Suprapubic skin (tissue), 4 donors: ENCODE measurements at regions not wholly inside any gene's neighbourhood (a gene's known extent, or its start where the extent isn't known, plus 50 kb on each side); places are given as distances from the start of the nearest gene placed in this dataset.

ENCODE experiments used
- EP300 ChIP-seq: sonication (generic); formaldehyde crosslinking; IDR thresholded peaks from one replicate; pipeline ENCODE4 v1.6.1; 2017; ENCODE audit warnings: antibody characterized with exemption
- POLR2A ChIP-seq, 2 donors: fragments of 450-650 bp; IDR thresholded peaks; one replicate each; pipeline ENCODE4 v1.6.1; 2017; ENCODE audit warnings: antibody characterized with exemption in 2 of 2, mild to moderate bottlenecking in 2 of 2, moderate library complexity in 2 of 2
- POLR2AphosphoS5 ChIP-seq, 3 donors: sonication (generic); formaldehyde crosslinking; IDR thresholded peaks; one replicate each; pipeline ENCODE4 v1.6.1; 2017; ENCODE audit warnings: antibody characterized with exemption in 3 of 3
- TF ChIP-seq, protein P1 (sequence below), 2 donors: fragments of 200-600 bp in 1 of 2; fragments of 450-650 bp in 1 of 2; sonication (generic) in 1 of 2; IDR thresholded peaks; one replicate each; pipeline ENCODE4 v1.5.1; 2016 to 2019; ENCODE audit warnings: antibody characterized with exemption in 2 of 2, mild to moderate bottlenecking in 1 of 2, moderate library complexity in 1 of 2

DNA sequence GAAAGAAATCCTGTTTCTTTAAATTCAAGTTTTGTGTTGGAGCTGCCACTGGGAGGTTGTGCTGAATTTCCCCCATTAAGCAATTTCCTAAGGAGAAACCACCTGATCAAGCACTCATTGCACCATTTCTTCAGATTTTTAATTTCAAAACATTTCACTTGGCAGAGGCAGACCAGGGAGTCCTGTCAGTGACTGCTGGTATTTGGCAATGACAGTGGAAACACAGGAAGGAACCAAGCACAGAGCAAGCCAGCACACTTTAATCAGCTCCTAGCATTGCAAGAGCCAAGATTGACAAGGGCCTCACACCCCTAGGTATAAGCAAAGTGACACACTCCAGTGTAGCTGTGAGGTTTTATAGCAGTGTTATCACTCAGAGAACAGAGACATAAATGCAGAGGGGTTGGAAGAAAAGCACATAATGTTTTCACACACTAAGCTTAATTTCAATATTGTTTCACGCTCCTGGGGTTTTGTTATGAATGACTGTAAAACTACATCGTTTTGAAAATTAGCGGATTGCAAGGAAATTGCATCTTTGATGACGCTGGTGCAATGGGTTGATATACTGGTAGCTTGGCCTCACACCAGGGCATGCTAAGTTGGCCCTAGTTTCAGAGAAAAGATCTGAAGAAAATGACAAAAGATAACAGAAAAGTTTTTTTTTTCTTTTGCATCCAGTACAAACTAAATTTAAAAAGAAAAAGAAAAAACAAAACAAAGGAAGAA is 768.4 kb downstream of the TFAP2A start:
- TF ChIP-seq, protein P1, sequence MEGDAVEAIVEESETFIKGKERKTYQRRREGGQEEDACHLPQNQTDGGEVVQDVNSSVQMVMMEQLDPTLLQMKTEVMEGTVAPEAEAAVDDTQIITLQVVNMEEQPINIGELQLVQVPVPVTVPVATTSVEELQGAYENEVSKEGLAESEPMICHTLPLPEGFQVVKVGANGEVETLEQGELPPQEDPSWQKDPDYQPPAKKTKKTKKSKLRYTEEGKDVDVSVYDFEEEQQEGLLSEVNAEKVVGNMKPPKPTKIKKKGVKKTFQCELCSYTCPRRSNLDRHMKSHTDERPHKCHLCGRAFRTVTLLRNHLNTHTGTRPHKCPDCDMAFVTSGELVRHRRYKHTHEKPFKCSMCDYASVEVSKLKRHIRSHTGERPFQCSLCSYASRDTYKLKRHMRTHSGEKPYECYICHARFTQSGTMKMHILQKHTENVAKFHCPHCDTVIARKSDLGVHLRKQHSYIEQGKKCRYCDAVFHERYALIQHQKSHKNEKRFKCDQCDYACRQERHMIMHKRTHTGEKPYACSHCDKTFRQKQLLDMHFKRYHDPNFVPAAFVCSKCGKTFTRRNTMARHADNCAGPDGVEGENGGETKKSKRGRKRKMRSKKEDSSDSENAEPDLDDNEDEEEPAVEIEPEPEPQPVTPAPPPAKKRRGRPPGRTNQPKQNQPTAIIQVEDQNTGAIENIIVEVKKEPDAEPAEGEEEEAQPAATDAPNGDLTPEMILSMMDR (IDR thresholded peaks at IDR 0.05): no peak
- no peak for TF ChIP-seq POLR2A (IDR thresholded peaks at IDR 0.05)
- no peak for TF ChIP-seq EP300
- TF ChIP-seq POLR2AphosphoS5 (IDR thresholded peaks at IDR 0.05): no peak
